Stimulated activated effector memory CD8-positive, alpha-beta T cell treated with anti-CD3 and anti-CD28 coated beads, Interleukin-12 subunit alpha, Interleukin-12 subunit beta, amount 100 ng/mL, for 72 hours (primary cell): ENCODE measurements at regions not wholly inside any gene's neighbourhood (a gene's known extent, or its start where the extent isn't known, plus 50 kb on each side); places are given as distances from the start of the nearest gene placed in this dataset.
"Not testable (repeated sequence)": the region's sequence is repeated elsewhere in the genome, so short reads cannot be mapped to it uniquely, and the experiment has no call there.

Source experiments
- ATAC-seq: fragments of 150-1000 bp; cut with Tn5 transposase; 2 replicates; pipeline ENCODE4 v1.10.0; 2021
- DNase-seq, 2 donors: peaks; one replicate each; pipeline ENCODE4 v3.0.0; 2021 to 2022; ENCODE audit warnings: low spot score in 2 of 2
- H3K27ac Mint-ChIP-seq: one replicate; pipeline ENCODE4 v1.8.0; 2022; ENCODE audit warnings: mild to moderate bottlenecking, mixed read lengths
- H3K36me3 Mint-ChIP-seq: one replicate; pipeline ENCODE4 v1.8.0; 2022; ENCODE audit warnings: mild to moderate bottlenecking, mixed read lengths
- H3K4me1 Mint-ChIP-seq: one replicate; pipeline ENCODE4 v1.8.0; 2022; ENCODE audit warnings: mixed read lengths
- H3K4me3 Mint-ChIP-seq: one replicate; pipeline ENCODE4 v1.8.0; 2022; ENCODE audit warnings: mild to moderate bottlenecking, mixed read lengths
- H3K9me3 Mint-ChIP-seq: one replicate; pipeline ENCODE4 v1.8.0; 2022; ENCODE audit warnings: mixed read lengths

GRCh38 chr1:194469282-194469681 is 1282.9 kb upstream of the B3GALT2 start:
- DNase-seq (no peak), ATAC-seq (no peak)
- Mint-ChIP-seq H3K27ac (no peak overlapping the region), H3K4me1 (no peaks in the 10 kb centered on the region), H3K9me3 (no peaks in the 10 kb centered on the region), H3K4me3 (no peak overlapping the region), H3K36me3 (no peaks in the 10 kb centered on the region)

GRCh38 chr1:194466706-194467105 is 1280.3 kb upstream of the B3GALT2 start:
- H3K27ac Mint-ChIP-seq: no peak overlapping the region
- H3K36me3 Mint-ChIP-seq: no peaks in the 10 kb centered on the region
- ATAC-seq (no peak), DNase-seq (no peak)
- H3K9me3 Mint-ChIP-seq: no peaks in the 10 kb centered on the region
- no peaks in the 10 kb centered on the region for H3K4me1 Mint-ChIP-seq
- no peak overlapping the region for H3K4me3 Mint-ChIP-seq

GRCh38 chr1:194447636-194448035 is 1261.2 kb upstream of the B3GALT2 start:
- Mint-ChIP-seq H3K27ac (no peak overlapping the region), H3K4me3 (no peak overlapping the region), H3K4me1 (no peaks in the 10 kb centered on the region), H3K9me3 (no peaks in the 10 kb centered on the region), H3K36me3 (no peaks in the 10 kb centered on the region)
- ATAC-seq: no peak
- DNase-seq: no peak

DNA sequence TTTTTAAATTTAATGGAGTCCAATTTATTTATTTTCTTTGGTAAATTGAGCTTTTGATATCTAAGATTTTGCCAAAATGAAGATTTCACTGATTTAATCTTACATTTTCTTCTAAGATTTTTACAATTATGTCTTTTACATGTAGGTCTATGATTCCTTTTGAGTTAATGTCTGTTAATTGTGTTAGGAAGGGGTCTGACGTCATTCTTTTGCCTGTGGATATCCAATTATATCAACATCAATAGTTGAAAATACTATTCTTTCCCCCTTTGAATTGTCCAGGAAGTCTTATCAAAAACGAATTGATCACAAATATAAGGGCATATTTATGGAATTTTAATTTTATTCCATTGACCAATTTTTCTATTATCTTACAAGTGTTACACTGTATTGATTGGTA is 1258.8 kb upstream of the B3GALT2 start:
- Mint-ChIP-seq H3K4me3 (no peak overlapping the region), H3K9me3 (no peaks in the 10 kb centered on the region), H3K27ac (no peak overlapping the region), H3K4me1 (no peaks in the 10 kb centered on the region), H3K36me3 (no peaks in the 10 kb centered on the region)
- no peak for DNase-seq
- ATAC-seq: no peak

DNA sequence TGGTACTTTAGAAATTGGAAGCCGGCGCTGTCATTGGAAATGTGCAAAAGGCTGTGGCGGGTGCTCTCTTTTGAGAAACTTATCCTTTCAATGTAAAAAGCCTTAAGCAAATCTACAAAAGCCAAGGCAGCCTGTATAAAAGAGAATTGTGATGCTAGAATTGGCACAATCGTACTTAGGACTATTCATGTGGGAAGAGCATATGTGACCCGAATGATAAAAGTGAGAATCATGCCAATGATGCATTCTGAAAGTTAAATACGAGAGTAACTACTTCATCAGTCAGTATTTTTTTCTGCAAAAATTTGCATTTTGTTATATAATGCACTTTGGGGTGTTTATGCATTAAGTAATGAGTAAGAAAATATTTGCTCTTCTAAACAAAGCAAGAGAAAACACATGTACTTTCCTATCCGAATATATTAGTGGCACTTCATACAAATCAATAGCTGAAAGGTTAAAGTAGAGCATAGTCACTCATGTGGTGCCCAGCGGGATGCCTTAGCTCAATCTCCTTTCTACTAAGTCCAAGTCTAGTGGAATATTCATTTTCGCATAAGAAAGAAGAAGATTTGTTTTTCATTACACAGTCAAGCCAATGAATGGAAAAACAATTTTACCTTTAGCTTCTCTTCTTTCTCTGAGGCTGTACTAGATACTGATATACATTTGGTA is 1256.6 kb upstream of the B3GALT2 start:
- H3K9me3 Mint-ChIP-seq: peaks cover 10% of the 10 kb centered on the region
- DNase-seq (no peak), ATAC-seq (no peak)
- H3K27ac Mint-ChIP-seq: no peak overlapping the region
- H3K36me3 Mint-ChIP-seq: no peaks in the 10 kb centered on the region
- H3K4me1 Mint-ChIP-seq: no peaks in the 10 kb centered on the region
- no peak overlapping the region for H3K4me3 Mint-ChIP-seq

DNA sequence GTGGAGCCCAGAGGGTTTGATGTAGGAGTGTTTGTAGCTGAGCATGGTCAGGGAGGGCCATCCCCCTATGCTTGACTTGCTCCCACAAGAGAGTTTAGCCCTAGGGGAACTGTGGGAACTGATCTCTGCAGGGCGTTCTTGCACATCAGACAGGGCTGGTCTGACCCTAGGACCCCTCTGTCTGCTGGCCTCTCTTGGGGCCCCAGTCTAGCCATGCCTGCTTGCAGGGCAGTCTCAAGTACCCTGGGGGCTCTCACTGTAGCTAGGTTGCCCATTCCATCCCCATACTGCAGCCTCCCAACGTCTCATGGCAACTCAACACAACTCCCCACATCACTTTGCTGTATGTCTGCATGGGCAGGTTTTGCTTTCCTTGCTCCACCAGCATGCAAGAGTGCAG is 1250.7 kb upstream of the B3GALT2 start:
- peak; percentile 36 for ATAC-seq
- no peak for DNase-seq
- H3K4me3 Mint-ChIP-seq: no peak overlapping the region
- H3K36me3 Mint-ChIP-seq: no peaks in the 10 kb centered on the region
- peaks cover 10% of the 10 kb centered on the region for H3K9me3 Mint-ChIP-seq
- H3K4me1 Mint-ChIP-seq: no peaks in the 10 kb centered on the region
- no peak overlapping the region for H3K27ac Mint-ChIP-seq

DNA sequence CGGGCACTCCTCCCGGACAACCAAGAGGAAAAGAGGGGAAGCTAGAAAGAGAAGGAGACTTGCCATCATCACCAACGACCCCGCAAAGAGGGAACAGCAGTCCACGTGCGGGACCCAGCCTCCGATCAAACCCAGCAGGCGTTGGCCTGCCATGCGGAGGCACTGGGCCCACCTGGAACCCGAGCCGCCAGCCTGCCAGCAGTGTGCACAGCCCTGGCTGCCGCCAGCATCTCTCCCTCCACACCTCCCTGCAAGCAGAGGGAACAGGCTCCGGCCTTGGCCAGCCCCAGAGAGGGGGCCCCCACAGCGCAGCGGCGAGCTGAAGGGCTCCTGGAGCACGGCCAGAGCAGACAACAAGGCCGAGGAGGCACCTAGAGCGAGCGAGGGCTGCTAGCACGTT is 1244.7 kb upstream of the B3GALT2 start:
- H3K27ac Mint-ChIP-seq: no peak overlapping the region
- H3K9me3 Mint-ChIP-seq: no peaks in the 10 kb centered on the region
- H3K4me3 Mint-ChIP-seq: no peak overlapping the region
- DNase-seq: no peak
- no peak for ATAC-seq
- no peaks in the 10 kb centered on the region for H3K4me1 Mint-ChIP-seq
- no peaks in the 10 kb centered on the region for H3K36me3 Mint-ChIP-seq

DNA sequence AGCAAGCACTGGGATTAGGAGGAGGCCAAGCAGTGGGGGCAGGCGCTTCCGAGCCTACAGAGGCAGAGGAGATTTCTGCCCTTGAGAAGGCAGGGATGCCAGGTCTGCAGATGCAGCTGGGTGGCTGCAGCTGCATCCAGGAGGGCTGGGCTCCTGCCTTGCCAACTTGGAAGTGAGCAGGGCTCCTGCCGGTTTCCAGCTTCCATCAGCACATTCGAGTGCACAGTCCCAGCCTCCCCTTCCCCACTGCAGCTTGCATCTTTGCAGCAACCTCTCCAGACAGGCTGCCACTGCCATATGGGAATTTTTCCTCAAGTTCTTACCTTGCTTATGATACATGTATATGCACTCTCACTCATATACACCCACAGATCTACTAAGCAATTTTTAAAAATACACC is 1234.3 kb upstream of the B3GALT2 start:
- no peaks in the 10 kb centered on the region for H3K36me3 Mint-ChIP-seq
- H3K4me3 Mint-ChIP-seq: no peak overlapping the region
- no peak overlapping the region for H3K27ac Mint-ChIP-seq
- no peaks in the 10 kb centered on the region for H3K4me1 Mint-ChIP-seq
- peaks cover 3% of the 10 kb centered on the region for H3K9me3 Mint-ChIP-seq
- ATAC-seq (no peak), DNase-seq (no peak)

DNA sequence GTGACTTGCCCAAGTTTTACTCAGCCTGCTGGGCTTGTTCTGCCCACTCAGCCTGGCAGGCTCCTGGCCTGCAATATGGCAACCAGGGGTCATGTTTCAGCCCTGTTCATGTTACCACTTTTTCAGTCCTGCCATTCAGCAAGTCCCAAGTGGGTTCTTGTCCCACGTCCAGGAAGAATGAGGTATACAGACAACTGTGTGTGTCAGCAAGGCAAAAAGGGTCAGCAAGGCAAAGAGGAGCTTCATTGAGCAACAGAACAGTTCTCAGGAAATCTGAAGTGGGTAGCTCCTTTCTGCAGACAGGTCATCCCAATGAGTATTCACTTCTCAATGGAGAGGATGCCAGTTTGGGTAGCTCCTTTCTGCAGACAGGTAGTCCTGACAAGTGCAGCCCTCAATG is 1233.3 kb upstream of the B3GALT2 start:
- H3K4me3 Mint-ChIP-seq: no peak overlapping the region
- H3K4me1 Mint-ChIP-seq: no peaks in the 10 kb centered on the region
- ATAC-seq: no peak
- DNase-seq: no peak
- H3K9me3 Mint-ChIP-seq: peaks cover 4% of the 10 kb centered on the region
- no peak overlapping the region for H3K27ac Mint-ChIP-seq
- H3K36me3 Mint-ChIP-seq: no peaks in the 10 kb centered on the region

DNA sequence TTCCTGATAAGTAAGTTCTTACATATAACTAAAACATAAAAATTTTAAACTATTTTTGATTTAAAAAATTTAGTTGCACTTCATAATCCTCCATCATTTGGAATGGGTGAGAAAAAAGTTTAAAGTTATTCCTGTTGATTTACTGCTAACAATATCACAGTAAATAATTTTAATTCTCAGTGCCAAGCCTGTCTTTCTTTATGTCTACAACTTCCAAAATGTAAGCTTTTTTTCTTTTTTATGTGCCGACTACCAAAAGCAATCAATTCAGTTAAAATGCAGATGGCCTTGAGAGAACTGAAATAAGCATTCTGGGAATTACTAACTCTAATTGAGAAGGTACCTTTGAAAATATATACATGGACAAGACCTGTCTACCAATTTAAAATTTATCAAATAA is 1224.3 kb upstream of the B3GALT2 start:
- H3K4me3 Mint-ChIP-seq: no peak overlapping the region
- H3K9me3 Mint-ChIP-seq: peaks cover 10% of the 10 kb centered on the region
- H3K36me3 Mint-ChIP-seq: no peaks in the 10 kb centered on the region
- no peaks in the 10 kb centered on the region for H3K4me1 Mint-ChIP-seq
- DNase-seq (no peak), ATAC-seq (no peak)
- H3K27ac Mint-ChIP-seq: no peak overlapping the region

- not testable (repeated sequence) for ATAC-seq, H3K4me1 Mint-ChIP-seq, DNase-seq, H3K9me3 Mint-ChIP-seq, H3K36me3 Mint-ChIP-seq, H3K4me3 Mint-ChIP-seq, H3K27ac Mint-ChIP-seq
Measured at GRCh38 chr1:194407238-194407637, 1220.8 kb upstream of the B3GALT2 start.

GRCh38 chr1:194394676-194395075 is 1208.3 kb upstream of the B3GALT2 start:
- DNase-seq (no peak), ATAC-seq (no peak)
- Mint-ChIP-seq H3K4me3 (no peak overlapping the region), H3K36me3 (no peaks in the 10 kb centered on the region), H3K9me3 (no peaks in the 10 kb centered on the region), H3K4me1 (no peaks in the 10 kb centered on the region), H3K27ac (no peak overlapping the region)

GRCh38 chr1:194387531-194387930 is 1201.1 kb upstream of the B3GALT2 start:
- no peak overlapping the region for H3K27ac Mint-ChIP-seq
- ATAC-seq (no peak), DNase-seq (no peak)
- H3K4me3 Mint-ChIP-seq: no peak overlapping the region
- no peaks in the 10 kb centered on the region for H3K9me3 Mint-ChIP-seq
- H3K4me1 Mint-ChIP-seq: no peaks in the 10 kb centered on the region
- H3K36me3 Mint-ChIP-seq: no peaks in the 10 kb centered on the region

- no peaks in the 10 kb centered on the region for H3K9me3 Mint-ChIP-seq
- H3K27ac Mint-ChIP-seq: no peak overlapping the region
- DNase-seq: no peak
- no peaks in the 10 kb centered on the region for H3K4me1 Mint-ChIP-seq
- H3K4me3 Mint-ChIP-seq: no peak overlapping the region
- ATAC-seq: no peak
- no peaks in the 10 kb centered on the region for H3K36me3 Mint-ChIP-seq
Measured at GRCh38 chr1:194378517-194378916, 1192.1 kb upstream of the B3GALT2 start.

DNA sequence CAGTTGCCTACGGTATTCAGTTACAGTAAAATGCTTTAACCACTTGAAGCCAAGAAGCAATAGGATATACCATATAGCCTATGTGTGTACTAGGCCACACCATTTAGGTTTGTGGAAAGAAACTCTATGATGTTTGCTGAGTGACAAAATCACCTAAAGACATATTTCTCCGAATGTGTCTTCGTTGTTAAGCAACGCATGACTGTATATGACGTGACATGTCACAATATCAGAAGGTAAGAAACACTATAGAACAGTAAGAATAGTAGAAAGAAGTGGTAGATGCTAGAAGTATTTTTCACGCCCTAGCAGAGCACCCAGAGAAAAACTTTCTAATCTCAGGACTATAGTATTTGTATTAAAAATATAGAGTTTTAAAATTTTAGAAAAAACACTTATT is 1188.2 kb upstream of the B3GALT2 start:
- Mint-ChIP-seq H3K36me3 (no peaks in the 10 kb centered on the region), H3K4me1 (no peaks in the 10 kb centered on the region), H3K9me3 (no peaks in the 10 kb centered on the region), H3K4me3 (no peak overlapping the region), H3K27ac (no peak overlapping the region)
- ATAC-seq (no peak), DNase-seq (no peak)

DNA sequence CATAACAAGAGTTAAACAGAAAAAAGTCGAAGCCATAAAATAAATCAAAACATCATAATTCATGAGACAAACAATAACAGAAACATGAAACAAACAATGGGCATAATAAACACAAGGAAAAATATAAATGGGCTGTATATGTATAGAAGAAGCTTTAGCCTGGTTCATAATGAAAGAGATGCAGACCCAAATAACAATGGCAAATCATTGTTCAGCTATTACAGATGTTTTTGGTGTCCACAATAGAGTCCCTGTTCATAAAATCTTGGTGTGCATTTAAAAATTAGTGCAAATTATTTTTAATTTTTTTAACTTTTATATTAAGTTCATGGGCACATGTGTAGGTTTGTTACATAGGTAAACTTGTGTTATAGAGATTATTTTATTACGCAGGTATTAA is 1185.9 kb upstream of the B3GALT2 start:
- DNase-seq: no peak
- H3K4me3 Mint-ChIP-seq: no peak overlapping the region
- H3K4me1 Mint-ChIP-seq: no peaks in the 10 kb centered on the region
- no peak for ATAC-seq
- H3K36me3 Mint-ChIP-seq: no peaks in the 10 kb centered on the region
- H3K27ac Mint-ChIP-seq: no peak overlapping the region
- H3K9me3 Mint-ChIP-seq: no peaks in the 10 kb centered on the region

GRCh38 chr1:194369622-194370021 is 1183.2 kb upstream of the B3GALT2 start:
- no peak for DNase-seq
- H3K36me3 Mint-ChIP-seq: no peaks in the 10 kb centered on the region
- ATAC-seq: no peak
- no peak overlapping the region for H3K27ac Mint-ChIP-seq
- no peaks in the 10 kb centered on the region for H3K4me1 Mint-ChIP-seq
- no peak overlapping the region for H3K4me3 Mint-ChIP-seq
- no peaks in the 10 kb centered on the region for H3K9me3 Mint-ChIP-seq
